ENCODE measurements at regions not wholly inside any gene's neighbourhood (a gene's known extent, or its start where the extent isn't known, plus 50 kb on each side); places are given as distances from the start of the nearest gene placed in this dataset.
"Not testable (repeated sequence)": the region's sequence is repeated elsewhere in the genome, so short reads cannot be mapped to it uniquely, and the experiment has no call there.

DNA sequence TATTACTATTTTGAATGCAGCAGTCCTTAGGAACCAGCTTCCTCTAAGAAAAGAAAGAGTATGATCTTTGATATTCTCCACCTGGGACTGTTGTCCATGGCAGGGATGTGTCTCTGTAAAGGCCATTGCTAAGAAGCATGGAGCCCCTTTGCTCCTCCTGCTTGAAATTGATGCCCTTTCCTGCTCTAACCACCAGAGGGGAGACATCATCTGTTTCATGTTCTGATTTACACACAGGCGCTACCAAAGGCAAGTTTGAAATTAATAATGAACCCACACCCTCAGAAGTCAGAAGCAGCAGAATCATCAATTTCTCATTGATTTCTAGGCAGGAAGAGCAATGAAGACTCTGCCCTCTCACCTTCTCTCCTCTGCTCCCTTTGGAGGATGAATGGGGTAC, 253.8 kb downstream of the RMST start:
- DNase-seq: no peak

DNA sequence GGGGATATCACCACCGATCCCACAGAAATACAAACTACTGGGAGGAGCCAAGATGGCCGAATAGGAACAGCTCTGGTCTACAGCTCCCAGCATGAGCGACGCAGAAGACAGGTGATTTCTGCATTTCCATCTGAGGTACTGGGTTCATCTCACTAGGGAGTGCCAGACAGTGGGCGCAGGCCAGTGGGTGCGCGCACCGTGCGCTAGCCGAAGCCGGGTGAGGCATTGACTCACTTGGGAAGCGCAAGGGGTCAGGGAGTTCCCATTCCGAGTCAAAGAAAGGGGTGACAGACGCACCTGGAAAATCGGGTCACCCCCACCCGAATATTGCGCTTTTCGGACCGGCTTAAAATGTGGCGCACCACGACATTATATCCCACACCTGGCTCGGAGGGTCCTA, 261.2 kb downstream of the RMST start:
- not testable (repeated sequence) for DNase-seq

DNA sequence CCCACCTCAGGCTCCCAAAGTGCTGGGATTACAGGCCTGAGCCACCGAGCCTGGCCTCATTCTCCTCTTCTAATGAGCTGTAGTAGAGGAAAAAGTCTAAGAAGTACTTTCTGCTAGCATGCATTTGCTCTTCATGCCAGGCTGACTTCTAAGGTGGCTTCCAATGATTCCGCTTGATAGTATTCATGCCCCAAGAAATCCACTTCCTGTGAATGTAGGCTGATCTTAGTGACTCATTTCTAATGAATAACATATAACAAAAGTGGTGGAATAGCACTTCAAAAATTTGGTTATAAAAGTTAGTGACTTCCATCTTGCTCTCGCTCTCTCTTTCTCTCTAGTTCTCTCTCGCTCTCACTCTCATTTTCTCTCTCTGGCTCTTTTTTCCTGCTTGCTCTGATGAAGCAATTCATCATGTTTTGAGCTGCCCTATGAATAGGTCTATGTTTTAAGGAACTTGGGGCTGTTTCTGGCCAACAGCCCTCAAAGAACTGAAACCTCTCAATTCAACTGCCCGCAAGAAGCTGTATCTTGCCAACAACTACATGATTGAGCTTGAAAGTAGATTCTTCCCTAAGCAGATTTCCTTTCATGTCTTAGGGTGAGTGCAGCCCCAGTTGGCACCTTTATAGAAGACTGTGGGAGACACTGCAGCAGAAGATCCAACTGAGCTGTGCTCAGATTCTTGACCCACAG, 282.9 kb downstream of the RMST start:
- no peak for DNase-seq

DNA sequence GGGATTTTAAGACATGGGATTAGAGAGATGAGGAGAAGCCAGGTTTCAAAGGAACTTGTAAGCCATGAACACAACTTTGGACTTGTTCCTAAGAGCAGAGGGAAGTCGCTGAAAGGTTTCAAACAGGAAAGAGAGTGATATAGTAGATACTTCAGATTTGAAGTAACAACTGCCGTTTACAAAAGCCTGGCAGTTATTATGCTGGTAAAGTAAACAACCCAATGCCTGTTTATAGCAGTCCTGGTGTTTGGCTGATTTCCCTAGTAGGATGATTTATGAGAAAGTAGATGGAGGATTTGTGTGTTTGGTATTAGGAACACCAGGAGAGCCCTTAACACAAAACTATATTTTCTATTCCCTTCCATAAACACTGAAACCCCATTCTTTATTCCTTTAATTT, 285.7 kb downstream of the RMST start:
- DNase-seq: no peak

DNA sequence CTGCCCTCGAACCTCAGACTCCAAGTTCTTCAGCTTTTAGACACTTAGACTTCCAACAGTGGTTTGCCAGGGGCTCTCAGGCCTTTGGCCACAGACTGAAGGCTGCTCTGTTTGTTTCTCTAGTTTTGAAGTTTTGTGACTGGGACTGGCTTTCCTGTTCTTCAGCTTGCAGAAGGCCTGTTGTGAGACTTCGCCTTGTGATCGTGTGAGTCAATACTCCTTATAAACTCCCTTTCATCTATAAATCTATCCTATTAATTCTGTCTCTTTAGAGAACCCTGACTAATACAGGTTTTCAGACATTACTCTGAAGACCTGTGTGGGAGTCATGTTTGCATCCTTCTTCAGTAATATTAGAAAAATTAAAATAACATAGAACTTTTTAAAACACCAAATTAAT, 289.1 kb downstream of the RMST start:
- DNase-seq: no peak

DNA sequence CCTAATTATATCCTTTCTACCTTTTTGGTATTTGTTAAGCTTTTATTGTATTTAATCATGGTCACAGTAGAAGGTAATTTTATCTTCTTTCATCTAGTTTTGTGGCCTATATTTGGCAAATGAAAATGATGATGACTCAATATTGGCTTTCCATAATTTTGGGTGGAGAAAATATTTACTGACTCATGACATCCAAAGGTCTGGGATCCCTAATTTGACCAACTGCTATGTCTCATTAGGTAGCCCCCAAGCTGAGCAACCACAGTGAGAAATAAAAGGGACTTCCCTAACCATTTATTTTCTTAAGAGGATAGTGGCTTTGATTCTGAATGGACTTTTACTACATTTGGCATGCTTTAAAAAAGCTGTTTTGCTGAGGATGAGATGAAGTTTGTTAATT, 289.5 kb downstream of the RMST start:
- DNase-seq: no peak

DNA sequence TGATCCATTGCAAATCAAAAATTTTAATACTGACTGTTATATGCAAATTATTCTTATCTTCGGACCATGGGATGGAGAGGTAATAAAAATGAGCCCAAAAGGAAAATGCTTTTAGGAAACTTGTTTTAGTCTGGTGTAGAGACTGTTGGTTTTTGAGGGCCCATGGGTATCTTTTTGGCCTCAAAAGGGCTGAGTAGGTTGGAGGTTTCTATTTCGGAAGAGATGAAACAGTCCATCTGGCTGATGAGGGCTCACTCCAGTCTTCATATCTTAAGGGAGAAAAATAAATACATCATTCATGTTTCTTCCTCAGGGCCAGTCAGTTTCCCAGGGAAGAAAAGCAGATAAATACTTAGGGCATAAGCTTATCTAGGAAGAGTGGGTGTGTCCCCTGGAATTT, 290.7 kb downstream of the RMST start:
- DNase-seq: no peak

DNA sequence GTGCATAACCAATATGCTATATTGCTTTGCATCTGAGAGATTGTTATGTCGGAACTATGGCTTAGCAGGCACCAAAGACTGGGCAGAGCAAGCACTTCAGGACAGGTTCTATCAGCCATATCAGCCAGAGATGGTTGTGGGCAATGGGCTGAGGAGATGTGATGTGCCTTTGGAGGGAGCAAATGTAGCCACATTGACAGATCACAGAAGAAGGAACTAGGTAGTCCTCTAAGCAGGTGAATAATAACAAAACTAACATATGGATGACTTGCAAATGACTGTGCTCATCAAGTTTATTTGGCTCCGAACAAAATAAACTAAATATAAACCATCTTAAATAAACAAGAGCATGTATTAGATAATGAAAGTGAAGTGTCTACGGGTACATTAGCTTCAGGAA, 291.7 kb downstream of the RMST start:
- DNase-seq: no peak

DNA sequence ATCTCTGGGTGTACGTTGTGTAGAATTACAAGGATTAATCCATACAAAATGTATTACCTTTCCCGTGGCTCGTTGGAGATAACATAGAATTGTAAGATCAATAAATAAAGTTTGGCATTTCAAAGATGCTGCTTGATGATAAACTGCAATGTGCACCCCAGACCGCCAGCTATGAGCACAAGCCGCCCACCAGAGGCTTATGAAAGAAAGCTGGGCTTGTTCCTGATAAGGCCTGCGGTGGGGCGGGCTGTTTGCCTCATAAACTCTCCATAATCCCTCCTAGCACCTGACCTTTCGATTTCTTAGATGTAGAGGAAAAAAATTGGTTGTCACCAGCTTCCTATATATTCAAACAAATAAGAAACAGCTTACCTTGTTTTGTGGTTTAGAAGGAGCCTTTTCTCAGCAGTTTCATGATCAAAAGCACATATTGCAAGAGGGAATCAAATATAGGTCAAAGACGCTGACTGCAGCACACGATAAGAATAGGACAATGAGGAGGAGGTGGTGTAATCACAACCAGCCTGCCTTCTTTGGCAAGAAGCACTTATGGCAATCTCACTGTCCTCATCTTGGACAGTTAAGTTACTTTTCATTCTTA, 293.6 kb downstream of the RMST start:
- DNase-seq: no peak

DNA sequence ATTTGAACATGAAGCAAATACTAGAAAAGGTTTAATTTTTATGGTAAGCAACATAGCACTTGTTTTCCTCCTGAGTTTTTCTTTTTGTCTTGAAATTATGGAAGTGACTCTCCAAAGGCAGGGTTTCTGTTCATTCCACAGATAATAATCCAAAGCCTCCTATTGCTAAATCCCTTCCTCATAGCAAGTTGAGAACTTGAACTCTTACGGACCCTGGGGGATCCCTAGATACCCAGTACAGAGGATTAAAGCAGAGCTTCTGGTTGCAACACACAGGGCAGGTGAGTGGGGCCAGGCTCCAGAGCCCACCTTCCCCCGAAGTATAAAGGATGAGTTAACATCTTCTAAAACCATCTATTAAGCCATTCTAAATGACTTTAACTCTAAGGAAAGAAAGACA, 294.1 kb downstream of the RMST start:
- no peak for DNase-seq

DNA sequence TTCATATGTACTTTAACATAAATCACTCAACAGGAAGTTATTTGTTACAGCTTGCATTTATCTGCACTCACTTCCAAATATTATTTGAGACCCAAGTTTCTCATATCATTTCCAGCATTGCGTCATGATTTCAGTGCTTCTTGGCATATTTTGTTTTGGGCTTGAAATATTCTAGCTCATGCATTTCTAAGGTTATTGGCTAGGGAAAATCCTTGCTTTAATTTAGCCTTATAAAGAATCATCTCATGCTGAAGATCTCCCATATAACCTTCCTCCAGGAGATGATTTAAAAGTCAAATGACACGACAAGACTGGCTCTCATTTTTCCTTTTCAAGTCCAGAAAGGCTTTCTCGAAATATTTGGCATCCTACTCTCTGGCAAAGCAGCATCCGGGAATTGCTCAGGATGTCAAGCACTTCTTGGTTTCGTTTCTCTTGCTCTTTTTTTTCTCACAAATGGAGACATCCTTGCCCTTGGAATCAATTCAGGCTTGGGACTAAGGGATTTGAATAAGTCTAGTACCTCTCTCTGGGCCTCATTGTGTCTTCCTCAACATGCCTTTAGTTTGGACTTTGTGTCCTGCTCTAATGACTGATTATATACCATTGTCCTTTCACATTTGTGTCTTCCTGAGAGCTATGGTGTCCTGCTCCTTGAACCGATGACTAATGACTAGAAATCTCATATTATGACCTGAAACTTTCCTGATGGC, 295.0 kb downstream of the RMST start:
- no peak for DNase-seq

DNA sequence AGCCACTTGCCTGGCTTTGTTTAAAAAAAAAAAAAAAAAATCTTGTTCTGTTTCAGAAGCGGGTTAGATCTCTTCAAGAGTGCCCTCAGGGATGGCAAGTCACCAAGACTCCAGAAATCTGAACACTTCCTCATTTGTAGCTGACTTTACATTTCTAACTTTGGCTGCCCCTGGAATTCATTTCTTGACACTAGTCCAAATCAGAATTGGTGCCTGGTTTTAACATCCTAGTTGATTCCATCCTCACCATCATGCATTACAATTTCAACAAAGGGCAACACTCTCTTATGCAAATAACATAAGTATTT, 295.5 kb downstream of the RMST start:
- DNase-seq: no peak

DNA sequence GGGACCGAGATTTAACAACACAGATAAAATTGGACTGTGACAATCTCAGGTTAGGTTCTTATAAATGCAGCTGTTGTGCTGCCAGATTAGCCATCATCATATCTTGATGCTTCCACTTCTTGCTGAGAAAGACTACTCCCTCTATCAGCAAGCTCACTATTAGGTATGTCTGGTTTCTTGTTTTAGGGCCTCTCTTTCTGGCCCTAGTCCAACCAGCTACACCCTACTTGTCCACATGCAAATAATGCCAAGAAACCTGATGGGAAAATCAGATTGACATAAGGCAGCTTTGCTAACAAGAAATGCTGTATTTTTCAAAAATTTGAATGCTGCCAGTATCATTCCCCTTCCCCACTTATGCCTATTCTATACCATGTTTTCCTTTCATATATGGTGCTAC, 296.0 kb downstream of the RMST start:
- no peak for DNase-seq

DNA sequence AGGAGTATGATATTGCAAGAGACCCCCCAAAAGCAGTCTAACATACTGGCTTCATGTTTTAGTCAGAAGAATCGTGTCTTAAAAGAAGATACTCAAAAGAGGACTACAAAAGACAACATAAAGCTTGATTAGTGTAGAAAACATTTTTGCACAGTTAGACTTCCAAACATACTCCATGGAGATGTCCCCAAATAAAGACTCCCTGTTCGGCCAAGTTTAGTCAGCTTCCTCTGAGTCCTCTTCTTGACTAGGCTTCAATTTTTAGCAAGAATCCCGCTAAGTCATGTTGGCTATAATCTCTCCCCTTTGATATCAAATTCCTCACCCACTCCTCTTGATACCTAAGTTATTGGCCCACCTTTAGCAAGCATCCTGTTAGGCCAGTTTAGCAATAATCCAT, 298.0 kb downstream of the RMST start:
- no peak for DNase-seq

DNA sequence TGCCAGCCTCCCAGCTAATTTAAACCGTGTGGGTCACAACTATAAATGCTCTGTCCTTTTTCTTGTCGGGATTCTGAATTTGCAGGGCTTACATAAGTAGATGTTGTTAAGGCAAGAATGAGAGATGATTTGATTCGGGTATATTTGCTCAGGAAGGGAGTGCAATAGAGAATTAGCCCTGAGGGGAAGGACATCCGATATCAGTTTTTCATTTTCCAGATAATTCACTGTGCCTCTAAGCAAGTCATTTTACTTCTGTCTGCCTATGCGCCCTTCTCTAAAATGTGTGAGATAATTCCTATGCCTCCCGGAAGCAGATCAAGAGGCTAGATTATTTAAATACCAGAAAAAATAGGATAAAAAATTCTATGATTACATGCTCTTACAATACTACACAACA, 300.5 kb downstream of the RMST start:
- DNase-seq: no peak

DNA sequence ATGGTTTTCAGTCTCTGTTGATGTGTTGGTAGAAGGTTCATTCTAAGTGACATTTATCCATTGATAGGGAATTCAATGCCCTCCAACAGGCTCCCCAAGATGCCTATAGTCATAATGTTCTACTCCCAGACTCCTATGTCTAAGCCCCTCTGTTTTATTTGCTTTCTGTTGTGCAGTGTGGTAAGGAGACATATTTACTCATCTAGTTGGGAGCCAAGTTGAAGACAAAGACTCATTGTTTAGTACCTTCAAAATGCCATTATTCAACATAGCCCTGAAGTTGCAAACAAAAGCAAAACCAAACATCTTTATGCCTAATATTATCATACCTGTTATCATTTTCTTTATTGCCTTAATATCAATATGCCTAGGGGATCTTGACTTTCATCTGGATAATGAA, 302.1 kb downstream of the RMST start:
- no peak for DNase-seq

DNA sequence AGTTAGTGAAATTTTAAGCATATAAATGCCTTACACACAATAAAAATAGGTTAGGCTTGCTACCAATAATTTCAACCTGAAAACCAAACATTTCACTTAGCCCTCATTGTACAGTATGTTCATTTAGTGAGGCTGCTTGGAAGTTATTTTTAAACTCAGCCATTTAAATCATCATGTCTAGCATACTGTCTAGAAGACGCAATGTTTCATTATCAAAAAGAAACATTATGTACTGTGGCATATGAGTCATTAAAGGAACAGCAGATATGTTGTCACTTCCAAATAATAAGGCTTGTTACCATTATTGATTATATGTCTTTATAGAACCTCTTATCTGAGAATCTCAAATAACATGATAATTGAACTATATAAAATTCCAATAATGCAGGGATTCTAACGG, 304.7 kb downstream of the RMST start:
- DNase-seq: no peak

DNA sequence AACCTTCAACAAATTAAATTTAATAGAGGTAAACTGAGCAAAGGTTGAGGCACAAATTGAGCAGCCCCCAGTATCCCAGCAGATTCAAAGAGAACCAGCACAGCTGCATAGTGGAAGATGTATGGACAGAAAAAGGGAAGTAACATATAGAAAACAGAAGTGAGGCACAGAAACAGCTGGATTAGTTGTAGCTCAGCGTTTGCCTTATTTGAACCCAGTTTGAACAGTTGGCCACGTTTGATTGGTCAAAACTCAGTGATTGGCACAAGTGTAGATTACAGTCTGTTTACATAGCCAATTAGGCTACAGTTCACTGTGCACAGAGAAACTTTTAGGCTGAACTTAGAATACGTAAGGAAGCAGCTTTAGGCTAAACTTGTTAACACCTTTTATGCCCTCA, 315.5 kb downstream of the RMST start:
- DNase-seq: no peak

DNA sequence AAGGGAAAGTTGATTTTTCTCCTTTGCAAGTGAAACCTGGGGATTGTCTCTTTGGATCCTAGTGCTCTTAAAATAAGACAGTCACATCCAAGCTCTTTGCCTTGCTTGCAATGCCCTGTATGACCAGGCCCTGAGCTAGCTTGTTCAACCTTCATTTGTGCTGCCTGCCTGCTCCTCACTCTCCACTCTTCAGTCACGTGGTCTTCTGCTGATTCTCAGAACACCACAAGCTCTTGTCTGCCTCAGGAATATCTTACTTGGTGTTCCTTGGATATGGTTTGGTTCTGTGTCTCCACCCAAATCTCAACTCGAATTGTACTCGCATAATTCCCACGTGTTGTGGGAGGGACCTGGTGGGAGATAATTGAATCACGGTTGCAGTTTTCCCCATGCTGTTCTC, 318.7 kb downstream of the RMST start:
- DNase-seq: no peak

DNA sequence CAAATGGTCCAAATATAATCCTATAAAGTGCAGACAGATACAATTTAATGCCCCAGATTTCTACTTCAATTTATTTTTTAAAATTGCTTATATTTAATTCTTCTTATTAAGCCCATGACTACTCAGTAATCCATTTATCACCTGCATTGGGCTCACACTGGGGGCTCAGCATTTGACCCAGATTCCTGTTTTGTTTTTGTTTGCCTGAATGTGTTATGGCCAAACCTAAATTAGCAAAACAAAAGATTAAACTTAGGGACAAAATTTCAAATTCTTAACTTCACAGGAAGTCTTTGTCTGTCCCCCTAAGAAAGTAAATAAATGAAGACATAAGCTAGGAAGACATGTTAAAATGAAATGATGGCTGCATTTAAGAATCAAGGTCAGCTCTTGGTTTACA, 322.3 kb downstream of the RMST start:
- no peak for DNase-seq

DNA sequence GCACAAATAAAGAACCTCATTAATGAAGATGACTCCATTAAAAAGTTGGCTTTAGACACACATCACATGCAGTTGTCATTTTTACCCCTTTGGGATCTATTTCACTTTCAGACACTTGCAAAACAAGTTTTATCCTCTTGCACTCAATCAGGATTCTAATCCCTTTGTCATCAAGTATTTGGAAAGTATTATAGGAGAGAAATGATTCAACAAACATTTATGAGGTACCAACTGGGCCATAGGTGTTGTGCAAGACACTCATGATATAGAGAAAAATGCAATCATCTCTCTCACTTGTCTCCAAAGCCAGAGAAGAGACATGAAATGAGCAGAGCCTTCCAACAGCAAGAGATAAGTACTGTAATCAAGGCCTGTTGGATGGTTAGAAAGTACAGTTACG, 327.7 kb downstream of the RMST start:
- DNase-seq: no peak

DNA sequence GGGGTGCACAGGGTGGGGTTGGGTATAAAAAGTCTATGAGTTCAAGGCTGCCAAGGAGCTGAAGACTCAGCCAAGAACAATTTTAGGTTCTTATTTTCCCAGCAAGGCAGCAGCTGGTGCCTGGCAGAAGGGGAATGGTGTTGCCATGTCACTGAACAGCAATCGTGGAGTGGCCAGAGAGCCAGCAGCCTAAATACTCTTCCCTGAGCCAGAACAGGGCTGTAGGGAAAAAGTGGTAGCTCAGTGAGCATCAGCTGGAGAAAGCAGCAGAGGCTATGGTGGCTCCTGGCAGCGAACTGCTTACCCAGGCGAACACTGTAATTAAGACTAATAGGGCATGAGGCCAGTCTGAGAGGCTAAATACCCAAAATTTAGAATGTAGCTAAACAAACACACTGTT, 334.9 kb downstream of the RMST start:
- DNase-seq: no peak

DNA sequence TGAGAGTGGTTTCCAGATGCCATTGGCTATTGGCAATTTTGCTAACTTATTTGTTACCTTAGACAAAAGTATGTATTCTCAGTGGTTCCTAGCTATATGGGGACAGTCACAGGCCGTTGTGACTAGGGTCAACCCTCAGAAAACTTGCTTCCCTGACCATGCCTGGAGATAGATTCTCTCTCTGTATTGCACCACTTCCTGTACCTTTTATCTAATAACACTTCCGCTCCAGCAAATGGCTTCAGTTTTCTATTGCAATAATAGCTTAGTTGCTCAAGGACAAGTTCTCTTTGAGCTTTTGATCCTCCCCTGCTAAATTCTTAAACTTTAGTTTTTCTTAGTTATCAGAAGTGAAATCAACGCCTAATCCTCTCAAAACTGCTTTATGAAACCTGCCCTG, 338.0 kb downstream of the RMST start:
- DNase-seq: no peak

DNA sequence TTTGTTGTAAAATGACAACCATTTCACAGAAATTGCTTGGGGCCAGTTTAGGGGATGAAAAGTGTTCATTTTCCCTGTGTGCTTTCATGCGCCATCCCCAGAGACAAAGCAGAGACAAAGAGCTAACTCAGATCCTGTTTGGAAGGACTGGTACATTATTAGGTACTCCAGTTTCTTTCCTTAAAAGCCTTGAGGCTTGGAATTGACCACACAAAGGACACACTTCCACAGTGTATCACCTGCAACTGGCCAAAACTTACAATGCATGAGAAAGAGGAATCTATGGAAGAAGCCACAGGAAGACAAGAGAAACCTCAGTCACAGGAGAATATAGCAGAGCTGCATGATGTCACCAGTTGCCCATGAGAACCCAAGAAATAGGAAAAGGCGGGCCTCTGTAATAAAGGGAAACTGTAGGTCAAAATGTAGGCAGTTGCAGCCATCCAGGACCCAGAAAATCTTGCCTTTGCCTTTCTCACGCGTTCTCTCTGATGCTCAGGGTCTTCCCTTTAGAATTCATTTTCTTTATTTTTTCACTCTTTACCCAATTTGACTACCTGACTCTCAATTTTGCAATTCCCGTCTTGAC, 339.0 kb downstream of the RMST start:
- no peak for DNase-seq

DNA sequence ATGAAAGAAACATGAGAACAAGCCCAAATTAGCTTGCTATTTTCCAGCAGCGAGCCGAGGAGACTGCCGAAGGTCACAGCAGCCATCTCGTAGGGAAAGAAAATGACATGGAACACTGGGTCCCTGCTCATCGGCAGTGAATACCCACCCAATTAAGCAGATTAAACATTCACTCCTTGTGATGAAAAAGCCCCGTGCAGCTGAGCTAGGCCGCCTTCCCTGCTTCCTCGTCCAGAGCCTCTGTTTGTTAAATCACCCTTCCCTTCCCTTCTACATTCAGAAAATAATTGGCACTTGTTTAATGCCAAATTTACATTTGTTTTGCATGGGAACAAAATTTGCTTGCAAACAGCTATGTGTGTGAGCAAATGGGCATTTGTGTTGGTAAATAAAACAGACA, 342.5 kb downstream of the RMST start:
- DNase-seq: no peak
